ENCODE measurements at regions not wholly inside any gene's neighbourhood (a gene's known extent, or its start where the extent isn't known, plus 50 kb on each side); places are given as distances from the start of the nearest gene placed in this dataset.

DNA sequence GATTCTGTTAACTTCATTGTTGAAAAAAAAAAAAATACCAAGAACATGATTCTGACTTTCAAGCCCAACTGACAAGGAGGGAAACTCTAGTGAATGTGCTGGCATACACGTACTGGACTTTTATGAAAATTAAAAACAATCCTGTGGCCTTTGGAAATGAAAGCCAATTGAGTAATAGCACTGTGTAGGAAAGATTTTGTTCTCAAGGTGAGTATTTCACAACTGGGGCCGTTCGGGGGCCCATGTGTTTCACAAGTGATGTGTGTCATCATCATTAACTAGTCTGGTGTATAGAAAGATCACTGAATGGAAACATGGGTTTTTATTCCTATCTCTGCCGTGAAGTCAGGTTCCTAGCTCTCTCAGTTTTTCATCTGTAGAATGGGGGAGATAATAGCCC is 605.0 kb upstream of the CLINT1 start:
- DNase-seq (ENCODE audit: low read depth, low spot score) = no peak

GRCh38 chr5:158463188-158463587 is 604.2 kb upstream of the CLINT1 start:
- no peak overlapping the region for H2AFZ ChIP-seq (ENCODE audit: control insufficient read depth, low read length)
- no peaks in the 10 kb centered on the region for H3K9me3 ChIP-seq (ENCODE audit: control insufficient read depth, low read depth, low read length)
- TF ChIP-seq EZH2 (IDR thresholded peaks at IDR 0.05; ENCODE audit: low read length) (no peak), CTCF (optimal IDR thresholded peaks at IDR 0.05 in 1 of 3, IDR thresholded peaks at IDR 0.05 in 1 of 3, conservative IDR thresholded peaks at IDR 0.05 in 1 of 3; ENCODE audit: extremely low read depth in 1 of 3, insufficient read depth in 2 of 3, low read length in 3 of 3) (no peak)
- H3K27ac ChIP-seq (ENCODE audit: control insufficient read depth, insufficient read depth, low read length) = no peak overlapping the region
- no peak for DNase-seq (ENCODE audit: low read depth, low spot score)
- dilution Hi-C loops (cut with MboI; ENCODE audit: extremely low pct_ligation_motif_present, low sequenced_read_pairs) = no loop called here
- no peaks in the 10 kb centered on the region for H4K20me1 ChIP-seq (ENCODE audit: control insufficient read depth, extremely low read depth, insufficient read depth, low read length)
- FAIRE-seq = no peak
- H3K4me1 ChIP-seq (ENCODE audit: control insufficient read depth, extremely low read depth, insufficient read depth, low read length) = no peaks in the 10 kb centered on the region
- no peak overlapping the region for H3K9ac ChIP-seq (ENCODE audit: control insufficient read depth, extremely low read depth, insufficient read depth, low read length)
- H3K27me3 ChIP-seq (ENCODE audit: control insufficient read depth, extremely low read depth, insufficient read depth, low read length) = no peaks in the 10 kb centered on the region
- no peaks in the 10 kb centered on the region for H3K36me3 ChIP-seq (ENCODE audit: control insufficient read depth in 2 of 2, extremely low read depth in 1 of 2, insufficient read depth in 2 of 2, low read length in 2 of 2)
- no peak overlapping the region for H3K4me3 ChIP-seq (ENCODE audit: control insufficient read depth in 2 of 3, extremely low read depth in 1 of 3, insufficient read depth in 2 of 3, low read depth in 1 of 3, low read length in 3 of 3)
- H3K4me2 ChIP-seq (ENCODE audit: control insufficient read depth, extremely low read depth, insufficient read depth, low read depth, low read length) = no peak overlapping the region
- H3K79me2 ChIP-seq (ENCODE audit: control insufficient read depth, insufficient read depth, low read length) = no peaks in the 10 kb centered on the region
- no peaks in the 10 kb centered on the region for H3K9me1 ChIP-seq (ENCODE audit: control insufficient read depth, extremely low read depth, insufficient read depth, low read length)

More for the DNA sequence above, 605.0 kb upstream of the CLINT1 start:
- H3K4me3 ChIP-seq (ENCODE audit: control insufficient read depth in 2 of 3, extremely low read depth in 1 of 3, insufficient read depth in 2 of 3, low read depth in 1 of 3, low read length in 3 of 3) = no peak overlapping the region
- TF ChIP-seq CTCF (optimal IDR thresholded peaks at IDR 0.05 in 1 of 3, IDR thresholded peaks at IDR 0.05 in 1 of 3, conservative IDR thresholded peaks at IDR 0.05 in 1 of 3; ENCODE audit: extremely low read depth in 1 of 3, insufficient read depth in 2 of 3, low read length in 3 of 3) (no peak), EZH2 (IDR thresholded peaks at IDR 0.05; ENCODE audit: low read length) (no peak)
- no peak overlapping the region for H3K4me2 ChIP-seq (ENCODE audit: control insufficient read depth, extremely low read depth, insufficient read depth, low read depth, low read length)
- H4K20me1 ChIP-seq (ENCODE audit: control insufficient read depth, extremely low read depth, insufficient read depth, low read length) = no peaks in the 10 kb centered on the region
- no peaks in the 10 kb centered on the region for H3K27me3 ChIP-seq (ENCODE audit: control insufficient read depth, extremely low read depth, insufficient read depth, low read length)
- FAIRE-seq = no peak
- no peaks in the 10 kb centered on the region for H3K79me2 ChIP-seq (ENCODE audit: control insufficient read depth, insufficient read depth, low read length)
- H3K4me1 ChIP-seq (ENCODE audit: control insufficient read depth, extremely low read depth, insufficient read depth, low read length) = no peaks in the 10 kb centered on the region
- no peaks in the 10 kb centered on the region for H3K36me3 ChIP-seq (ENCODE audit: control insufficient read depth in 2 of 2, extremely low read depth in 1 of 2, insufficient read depth in 2 of 2, low read length in 2 of 2)
- H3K27ac ChIP-seq (ENCODE audit: control insufficient read depth, insufficient read depth, low read length) = no peak overlapping the region
- no peaks in the 10 kb centered on the region for H3K9me3 ChIP-seq (ENCODE audit: control insufficient read depth, low read depth, low read length)
- no peak overlapping the region for H2AFZ ChIP-seq (ENCODE audit: control insufficient read depth, low read length)
- no peaks in the 10 kb centered on the region for H3K9me1 ChIP-seq (ENCODE audit: control insufficient read depth, extremely low read depth, insufficient read depth, low read length)
- H3K9ac ChIP-seq (ENCODE audit: control insufficient read depth, extremely low read depth, insufficient read depth, low read length) = no peak overlapping the region
- dilution Hi-C loops (cut with MboI; ENCODE audit: extremely low pct_ligation_motif_present, low sequenced_read_pairs) = no loop called here

Data from keratinocyte (primary cell).